Right cardiac atrium (tissue), 5 donors: ENCODE measurements at regions not wholly inside any gene's neighbourhood (a gene's known extent, or its start where the extent isn't known, plus 50 kb on each side); places are given as distances from the start of the nearest gene placed in this dataset.

Experiments
- ATAC-seq, 2 donors: fragments of 200-7000 bp; cut with Tn5 transposase; one replicate each; pipeline versions ENCODE4 v1.8.0 to v1.9.1; 2020; ENCODE audit warnings: moderate library complexity in 2 of 2, mild to moderate bottlenecking in 1 of 2
- DNase-seq, 3 donors: peaks; one replicate each; pipeline ENCODE4 v3.0.0-alpha.2; 2020
- H3K27ac ChIP-seq: one replicate; pipeline ENCODE4 v1.5.1; 2013; ENCODE audit warnings: mild to moderate bottlenecking, low read length, control low read depth, moderate library complexity
- H3K27me3 ChIP-seq: one replicate; pipeline ENCODE4 v1.6.1; 2013; ENCODE audit not compliant: control insufficient read depth, insufficient read depth
- H3K4me1 ChIP-seq: one replicate; pipeline ENCODE4 v1.6.1; 2013; ENCODE audit warnings: low read length; ENCODE audit not compliant: control insufficient read depth, insufficient read depth
- H3K4me3 ChIP-seq: one replicate; pipeline ENCODE4 v1.5.1; 2013; ENCODE audit warnings: low read length, control low read depth
- H3K9me3 ChIP-seq: one replicate; pipeline ENCODE4 v1.6.1; 2013; ENCODE audit warnings: low read length; ENCODE audit not compliant: control insufficient read depth
- WGBS: extraction: QIAGEN DNeasy Blood & Tissue Kit; methylation state at CpG from one replicate; pipeline ENCODE4 v1.1.7; 2013; 5-methylcytosine and 5-hydroxymethylcytosine counted together
- intact Hi-C, 4 donors: fragments of 100-400 bp; cut with DNase I; formaldehyde crosslinking; loops; one replicate each; pipeline versions ENCODE4 v1.11.0 to v1.14.0; 2022 to 2023
- donor health status: healthy with polysubstance abuse.
- donor health status: DM: no; HTN: yes; CAD: no.
- donor health status: DM: no; HTN: no; CAD: no.
- donor health status: DM: no; HTN: yes; CAD: no; lungs with severe emphysema.
- donor health status: DM: yes; HTN: yes; CAD: no.

- intact Hi-C loops, result no loop called here
- H3K4me1 ChIP-seq, result no peaks in the 10 kb centered on the region
- ATAC-seq, result no peak
- H3K27ac ChIP-seq, result no peak overlapping the region
- no peaks in the 10 kb centered on the region for H3K9me3 ChIP-seq
- no peak for DNase-seq
- H3K4me3 ChIP-seq, result no peak overlapping the region
- no peaks in the 10 kb centered on the region for H3K27me3 ChIP-seq
Observed at GRCh38 chr14:37787879-37788494, 192.6 kb downstream of the TTC6 start.

GRCh38 chr14:37791384-37792036 is 196.1 kb downstream of the TTC6 start:
- Histone ChIP-seq H3K4me3 (no peak overlapping the region), H3K4me1 (no peaks in the 10 kb centered on the region), H3K27me3 (no peaks in the 10 kb centered on the region), H3K27ac (no peak overlapping the region), H3K9me3 (no peaks in the 10 kb centered on the region)
- ATAC-seq (no peak), DNase-seq (no peak)
- intact Hi-C loops, result no loop called here
- 74% methylated on average over 3 of the region's 3 CpGs for WGBS

- no peak overlapping the region for H3K4me3 ChIP-seq
- no peak for ATAC-seq
- no peaks in the 10 kb centered on the region for H3K27me3 ChIP-seq
- H3K9me3 ChIP-seq, result no peaks in the 10 kb centered on the region
- no peak for DNase-seq
- no peaks in the 10 kb centered on the region for H3K4me1 ChIP-seq
- intact Hi-C loops, result no loop called here
- no peak overlapping the region for H3K27ac ChIP-seq
- WGBS, result 77% methylated on average over 4 of the region's 4 CpGs
Observed at GRCh38 chr14:37792124-37792523, 196.7 kb downstream of the TTC6 start.

- WGBS, result 83% methylated on average over 4 of the region's 4 CpGs
Observed at GRCh38 chr14:37796703-37797416, 201.4 kb downstream of the TTC6 start.

GRCh38 chr14:37797675-37798074 is 202.2 kb downstream of the TTC6 start:
- no peaks in the 10 kb centered on the region for H3K27me3 ChIP-seq
- no peak overlapping the region for H3K4me3 ChIP-seq
- WGBS, result 41% methylated on average over 1 of the region's 1 CpG
- no peak overlapping the region for H3K27ac ChIP-seq
- ATAC-seq (no peak), DNase-seq (no peak)
- intact Hi-C loops, result no loop called here
- no peaks in the 10 kb centered on the region for H3K4me1 ChIP-seq
- H3K9me3 ChIP-seq, result no peaks in the 10 kb centered on the region

More at GRCh38 chr14:37796703-37797416, 201.4 kb downstream of the TTC6 start:
- H3K27ac ChIP-seq, result no peak overlapping the region
- no peak overlapping the region for H3K4me3 ChIP-seq
- intact Hi-C loops, result no loop called here
- no peaks in the 10 kb centered on the region for H3K9me3 ChIP-seq
- no peaks in the 10 kb centered on the region for H3K4me1 ChIP-seq
- H3K27me3 ChIP-seq, result no peaks in the 10 kb centered on the region
- no peak for ATAC-seq
- DNase-seq, result no peak

GRCh38 chr14:37807722-37808121 is 212.3 kb downstream of the TTC6 start:
- no peaks in the 10 kb centered on the region for H3K9me3 ChIP-seq
- H3K4me3 ChIP-seq, result no peak overlapping the region
- DNase-seq, result no peak
- no peaks in the 10 kb centered on the region for H3K4me1 ChIP-seq
- H3K27me3 ChIP-seq, result no peaks in the 10 kb centered on the region
- H3K27ac ChIP-seq, result no peak overlapping the region
- intact Hi-C loops, result no loop called here
- no peak for ATAC-seq

- no peak overlapping the region for H3K27ac ChIP-seq
- intact Hi-C loops, result no loop called here
- H3K27me3 ChIP-seq, result no peaks in the 10 kb centered on the region
- no peaks in the 10 kb centered on the region for H3K4me1 ChIP-seq
- 63% methylated on average over 4 of the region's 4 CpGs for WGBS
- H3K9me3 ChIP-seq, result no peaks in the 10 kb centered on the region
- no peak overlapping the region for H3K4me3 ChIP-seq
- DNase-seq, result no peak
- no peak for ATAC-seq
Observed at GRCh38 chr14:37810094-37810801, 214.8 kb downstream of the TTC6 start.

- H3K4me1 ChIP-seq, result no peaks in the 10 kb centered on the region
- DNase-seq (no peak), ATAC-seq (no peak)
- H3K4me3 ChIP-seq, result no peak overlapping the region
- intact Hi-C loops, result no loop called here
- no peaks in the 10 kb centered on the region for H3K27me3 ChIP-seq
- H3K9me3 ChIP-seq, result no peaks in the 10 kb centered on the region
- no peak overlapping the region for H3K27ac ChIP-seq
Observed at GRCh38 chr14:37813732-37814131, 218.3 kb downstream of the TTC6 start.

- Histone ChIP-seq H3K27me3 (no peaks in the 10 kb centered on the region), H3K9me3 (no peaks in the 10 kb centered on the region), H3K4me1 (no peaks in the 10 kb centered on the region), H3K4me3 (no peak overlapping the region), H3K27ac (no peak overlapping the region)
- intact Hi-C loops, result no loop called here
- no peak for DNase-seq
- 51% methylated on average over 1 of the region's 1 CpG for WGBS
- no peak for ATAC-seq
Observed at GRCh38 chr14:37816135-37816534, 220.7 kb downstream of the TTC6 start.

- H3K27me3 ChIP-seq, result no peaks in the 10 kb centered on the region
- no peaks in the 10 kb centered on the region for H3K4me1 ChIP-seq
- no peak overlapping the region for H3K4me3 ChIP-seq
- ATAC-seq, result no peak
- H3K9me3 ChIP-seq, result no peaks in the 10 kb centered on the region
- intact Hi-C loops, result no loop called here
- 64% methylated on average over 4 of the region's 4 CpGs for WGBS
- no peak overlapping the region for H3K27ac ChIP-seq
- no peak for DNase-seq
Observed at GRCh38 chr14:37816743-37817295, 221.4 kb downstream of the TTC6 start.
